ENCODE measurements at regions not wholly inside any gene's neighbourhood (a gene's known extent, or its start where the extent isn't known, plus 50 kb on each side); places are given as distances from the start of the nearest gene placed in this dataset.
A peak's percentile ranks its signal among the peaks of the same experiment; 100 is the strongest.

- H3K9me3 Mint-ChIP-seq (ENCODE audit: unreplicated experiment): no peaks in the 10 kb centered on the region
- no peak for TF ChIP-seq CTCF (IDR thresholded peaks at IDR 0.05; ENCODE audit: partially characterized antibody, unreplicated experiment)
- H3K27me3 Mint-ChIP-seq (ENCODE audit: unreplicated experiment): no peaks in the 10 kb centered on the region
- H3K4me3 Mint-ChIP-seq (ENCODE audit: unreplicated experiment): no peak overlapping the region
- H3K4me1 Mint-ChIP-seq (ENCODE audit: low read depth, unreplicated experiment): peaks cover 11% of the 10 kb centered on the region
- DNase-seq: no peak
- no peaks in the 10 kb centered on the region for H3K36me3 Mint-ChIP-seq (ENCODE audit: unreplicated experiment)
- no peak overlapping the region for H3K27ac Mint-ChIP-seq (ENCODE audit: unreplicated experiment)
Measured at GRCh38 chr7:25356534-25357151, 128.4 kb upstream of the NPVF start.

GRCh38 chr7:25358926-25359325 is 130.6 kb upstream of the NPVF start:
- Mint-ChIP-seq H3K4me1 (ENCODE audit: low read depth, unreplicated experiment) (peaks cover 11% of the 10 kb centered on the region), H3K27ac (ENCODE audit: unreplicated experiment) (no peak overlapping the region)

GRCh38 chr7:25359471-25360059 is 131.3 kb upstream of the NPVF start:
- no peak for TF ChIP-seq CTCF (IDR thresholded peaks at IDR 0.05; ENCODE audit: partially characterized antibody, unreplicated experiment)
- Mint-ChIP-seq H3K27me3 (ENCODE audit: unreplicated experiment) (no peaks in the 10 kb centered on the region), H3K9me3 (ENCODE audit: unreplicated experiment) (no peaks in the 10 kb centered on the region), H3K4me3 (ENCODE audit: unreplicated experiment) (peak overlapping the region; percentile 3), H3K4me1 (ENCODE audit: low read depth, unreplicated experiment) (peaks cover 11% of the 10 kb centered on the region), H3K27ac (ENCODE audit: unreplicated experiment) (peak overlapping the region; percentile 40), H3K36me3 (ENCODE audit: unreplicated experiment) (no peaks in the 10 kb centered on the region)
- no peak for DNase-seq

More at GRCh38 chr7:25358926-25359325, 130.6 kb upstream of the NPVF start:
- no peak overlapping the region for H3K4me3 Mint-ChIP-seq (ENCODE audit: unreplicated experiment)
- no peaks in the 10 kb centered on the region for H3K27me3 Mint-ChIP-seq (ENCODE audit: unreplicated experiment)
- no peak for TF ChIP-seq CTCF (IDR thresholded peaks at IDR 0.05; ENCODE audit: partially characterized antibody, unreplicated experiment)
- no peak for DNase-seq
- no peaks in the 10 kb centered on the region for H3K36me3 Mint-ChIP-seq (ENCODE audit: unreplicated experiment)
- no peaks in the 10 kb centered on the region for H3K9me3 Mint-ChIP-seq (ENCODE audit: unreplicated experiment)

- Mint-ChIP-seq H3K4me3 (ENCODE audit: unreplicated experiment) (no peak overlapping the region), H3K9me3 (ENCODE audit: unreplicated experiment) (no peaks in the 10 kb centered on the region), H3K27me3 (ENCODE audit: unreplicated experiment) (no peaks in the 10 kb centered on the region), H3K27ac (ENCODE audit: unreplicated experiment) (peak overlapping the region; percentile 40), H3K4me1 (ENCODE audit: low read depth, unreplicated experiment) (peaks cover 11% of the 10 kb centered on the region), H3K36me3 (ENCODE audit: unreplicated experiment) (no peaks in the 10 kb centered on the region)
- TF ChIP-seq CTCF (IDR thresholded peaks at IDR 0.05; ENCODE audit: partially characterized antibody, unreplicated experiment): no peak
- DNase-seq: no peak
Measured at GRCh38 chr7:25360451-25360850, 132.2 kb upstream of the NPVF start.

- Mint-ChIP-seq H3K4me3 (ENCODE audit: unreplicated experiment) (no peak overlapping the region), H3K27me3 (ENCODE audit: unreplicated experiment) (peaks cover 2% of the 10 kb centered on the region), H3K9me3 (ENCODE audit: unreplicated experiment) (no peaks in the 10 kb centered on the region)
Measured at GRCh38 chr7:25361387-25361786, 133.1 kb upstream of the NPVF start.

More at GRCh38 chr7:25361387-25361786, 133.1 kb upstream of the NPVF start:
- Mint-ChIP-seq H3K4me1 (ENCODE audit: low read depth, unreplicated experiment) (peaks cover 11% of the 10 kb centered on the region), H3K27ac (ENCODE audit: unreplicated experiment) (no peak overlapping the region), H3K36me3 (ENCODE audit: unreplicated experiment) (no peaks in the 10 kb centered on the region)
- no peak for DNase-seq
- TF ChIP-seq CTCF (IDR thresholded peaks at IDR 0.05; ENCODE audit: partially characterized antibody, unreplicated experiment): no peak

All from glutamatergic neuron (in vitro differentiated cells).